ENCODE measurements at regions not wholly inside any gene's neighbourhood (a gene's known extent, or its start where the extent isn't known, plus 50 kb on each side); places are given as distances from the start of the nearest gene placed in this dataset.

DNA sequence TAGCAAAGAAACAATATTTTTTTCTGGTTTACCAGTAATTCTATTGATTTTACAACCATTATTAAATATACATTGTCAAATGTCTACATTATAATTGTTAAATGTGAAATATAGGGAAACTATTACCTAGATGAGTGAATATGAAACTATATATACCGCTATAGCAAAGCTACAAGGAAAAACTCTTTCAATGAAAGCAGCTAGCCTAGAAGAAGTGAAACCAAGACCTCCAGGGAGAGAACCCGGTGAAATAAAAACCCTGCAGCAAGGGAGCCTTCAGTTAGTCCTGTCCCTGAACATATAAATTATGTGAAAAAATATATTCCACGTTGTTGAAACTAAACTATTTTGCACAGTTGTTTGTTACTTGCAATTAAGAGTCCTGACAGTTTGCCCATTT, 913.1 kb downstream of the EFNA5 start:
- ATAC-seq, result no peak
- H3K4me3 Mint-ChIP-seq, result no peak overlapping the region
- DNase-seq, result no peak
- H3K9me3 ChIP-seq (ENCODE audit: control insufficient read depth, low read length, poor library complexity, severe bottlenecking), result peaks cover 2% of the 10 kb centered on the region
- no peaks in the 10 kb centered on the region for H3K36me3 Mint-ChIP-seq (ENCODE audit: low read depth)
- no peak overlapping the region for H3K27ac Mint-ChIP-seq
- no peaks in the 10 kb centered on the region for H3K4me1 Mint-ChIP-seq
- no peaks in the 10 kb centered on the region for H3K27me3 Mint-ChIP-seq

DNA sequence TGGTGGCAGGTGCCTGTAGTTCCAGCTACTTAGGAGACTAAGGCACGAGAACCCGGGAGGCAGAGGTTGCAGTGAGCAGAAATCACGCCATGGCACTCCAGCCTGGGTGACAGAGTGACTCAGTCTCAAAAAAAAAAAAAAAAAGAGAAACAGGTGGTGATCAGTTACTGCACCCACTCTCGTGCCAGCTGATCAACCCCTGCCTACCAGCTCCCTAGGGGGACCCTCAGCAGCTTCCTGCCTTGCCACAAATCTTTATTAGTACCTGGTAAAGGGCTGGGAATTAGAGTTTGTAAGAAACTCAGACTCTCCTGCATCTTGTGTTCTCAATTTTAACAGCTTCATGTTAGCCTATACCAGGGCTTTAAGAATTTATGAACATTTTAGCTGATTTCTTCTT, 914.9 kb downstream of the EFNA5 start:
- Mint-ChIP-seq H3K4me1 (no peaks in the 10 kb centered on the region), H3K27me3 (no peaks in the 10 kb centered on the region), H3K36me3 (ENCODE audit: low read depth) (no peaks in the 10 kb centered on the region), H3K27ac (no peak overlapping the region), H3K4me3 (no peak overlapping the region)
- DNase-seq (no peak), ATAC-seq (no peak)
- peaks cover 2% of the 10 kb centered on the region for H3K9me3 ChIP-seq (ENCODE audit: control insufficient read depth, low read length, poor library complexity, severe bottlenecking)

DNA sequence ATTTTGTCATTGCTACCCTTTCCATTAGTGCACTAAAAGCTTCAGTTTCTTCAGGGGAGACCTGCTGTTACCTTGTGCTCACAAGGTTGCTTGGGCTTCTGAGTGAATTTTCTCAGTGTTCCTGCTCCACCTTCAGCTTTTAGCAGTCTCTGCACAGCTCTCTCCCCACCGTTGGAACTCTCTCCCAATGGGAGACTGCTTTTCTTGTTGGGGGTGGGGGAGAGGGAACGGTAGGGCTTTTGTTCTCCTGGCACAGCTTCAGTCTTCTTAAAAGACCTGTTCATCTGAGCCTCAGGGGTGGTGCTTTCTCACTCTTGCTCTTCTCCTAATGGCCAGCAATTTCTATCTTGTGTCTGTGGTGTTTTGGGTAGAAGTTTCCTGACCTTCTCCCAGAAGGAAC, 915.7 kb downstream of the EFNA5 start:
- DNase-seq, result no peak
- no peaks in the 10 kb centered on the region for H3K4me1 Mint-ChIP-seq
- no peak for ATAC-seq
- H3K9me3 ChIP-seq (ENCODE audit: control insufficient read depth, low read length, poor library complexity, severe bottlenecking), result peaks cover 2% of the 10 kb centered on the region
- H3K4me3 Mint-ChIP-seq, result no peak overlapping the region
- no peak overlapping the region for H3K27ac Mint-ChIP-seq
- no peaks in the 10 kb centered on the region for H3K27me3 Mint-ChIP-seq
- no peaks in the 10 kb centered on the region for H3K36me3 Mint-ChIP-seq (ENCODE audit: low read depth)

DNA sequence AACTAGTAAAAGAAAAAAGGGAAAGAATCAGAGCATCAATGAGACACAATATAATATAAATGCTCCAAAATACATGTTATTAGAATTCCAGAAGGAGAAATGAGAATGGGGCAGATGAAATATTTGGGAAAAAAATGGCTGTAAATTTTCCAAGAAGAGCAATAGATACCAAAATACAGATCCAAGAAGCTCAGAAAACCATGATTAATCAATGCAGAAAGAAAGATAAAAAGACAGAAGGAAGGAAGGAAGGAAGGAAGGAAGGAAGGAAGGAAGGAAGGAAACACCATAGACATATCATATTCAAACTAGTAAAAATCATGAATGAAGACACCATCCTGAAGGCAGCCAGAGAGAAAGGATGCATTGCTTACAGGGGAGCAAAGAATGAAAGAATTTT, 920.9 kb downstream of the EFNA5 start:
- Mint-ChIP-seq H3K27me3 (no peaks in the 10 kb centered on the region), H3K4me1 (no peaks in the 10 kb centered on the region), H3K27ac (no peak overlapping the region), H3K4me3 (no peak overlapping the region), H3K36me3 (ENCODE audit: low read depth) (no peaks in the 10 kb centered on the region)
- no peaks in the 10 kb centered on the region for H3K9me3 ChIP-seq (ENCODE audit: control insufficient read depth, low read length, poor library complexity, severe bottlenecking)
- ATAC-seq (no peak), DNase-seq (no peak)

DNA sequence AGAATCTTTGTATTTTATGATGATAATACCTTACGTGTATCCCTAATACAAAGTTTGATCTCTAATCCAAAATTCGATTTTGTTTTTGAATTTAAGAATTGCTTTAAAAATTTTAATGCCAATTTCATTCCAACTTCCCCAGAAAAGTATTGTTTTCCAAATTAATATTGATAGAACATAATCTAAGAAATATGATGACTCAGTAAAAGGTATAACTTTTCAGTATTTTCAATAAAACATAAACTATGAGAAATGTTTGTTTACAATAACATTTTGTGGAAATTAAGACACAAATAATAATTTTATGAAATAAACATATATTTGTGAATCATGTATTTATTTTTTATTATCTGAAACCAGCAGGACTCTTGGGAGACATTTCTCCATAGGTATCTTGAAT, 931.6 kb downstream of the EFNA5 start:
- Mint-ChIP-seq H3K27me3 (no peaks in the 10 kb centered on the region), H3K4me1 (no peaks in the 10 kb centered on the region), H3K27ac (no peak overlapping the region), H3K4me3 (no peak overlapping the region), H3K36me3 (ENCODE audit: low read depth) (no peaks in the 10 kb centered on the region)
- no peaks in the 10 kb centered on the region for H3K9me3 ChIP-seq (ENCODE audit: control insufficient read depth, low read length, poor library complexity, severe bottlenecking)
- no peak for DNase-seq
- no peak for ATAC-seq

DNA sequence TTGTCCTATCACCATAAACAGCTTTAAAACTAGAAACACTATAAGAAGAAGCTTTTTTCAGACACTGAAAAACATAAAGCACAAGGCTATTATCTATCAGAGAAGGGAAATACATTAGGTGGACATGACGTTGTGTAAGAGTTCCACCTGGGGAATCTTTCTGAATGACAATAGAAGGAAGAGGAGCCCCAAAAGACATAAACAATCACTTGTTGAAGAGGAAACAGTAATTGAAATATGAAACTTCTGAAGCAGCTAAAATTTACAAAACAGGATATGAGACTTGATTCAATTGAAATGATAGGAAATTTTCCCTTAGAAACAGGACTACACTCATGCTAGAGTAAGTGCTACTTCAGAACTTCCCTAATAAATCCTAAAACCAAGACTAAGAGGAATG, 933.6 kb downstream of the EFNA5 start:
- DNase-seq (no peak), ATAC-seq (no peak)
- no peak overlapping the region for H3K27ac Mint-ChIP-seq
- no peak overlapping the region for H3K4me3 Mint-ChIP-seq
- H3K36me3 Mint-ChIP-seq (ENCODE audit: low read depth), result no peaks in the 10 kb centered on the region
- H3K27me3 Mint-ChIP-seq, result no peaks in the 10 kb centered on the region
- peaks cover 4% of the 10 kb centered on the region for H3K9me3 ChIP-seq (ENCODE audit: control insufficient read depth, low read length, poor library complexity, severe bottlenecking)
- H3K4me1 Mint-ChIP-seq, result no peaks in the 10 kb centered on the region

DNA sequence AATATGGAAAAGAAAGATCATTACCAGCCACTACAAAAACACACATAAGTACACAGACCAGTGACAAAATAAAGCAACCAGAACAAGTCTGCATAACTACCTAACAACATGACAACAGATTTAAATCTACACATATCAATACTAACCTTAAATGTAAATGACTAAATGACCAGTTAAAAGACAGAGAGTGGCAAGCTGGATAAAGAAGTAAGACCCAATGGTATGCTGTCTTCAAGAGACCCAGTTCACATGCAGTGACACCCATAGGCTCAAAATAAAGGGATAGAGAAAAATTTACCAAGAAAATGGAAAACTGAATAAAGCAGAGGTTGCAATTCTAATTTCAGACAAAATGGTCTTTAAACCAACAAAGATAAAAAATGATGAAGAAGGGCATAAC, 938.1 kb downstream of the EFNA5 start:
- no peak for DNase-seq
- no peak for ATAC-seq
- H3K4me1 Mint-ChIP-seq, result no peaks in the 10 kb centered on the region
- no peaks in the 10 kb centered on the region for H3K27me3 Mint-ChIP-seq
- H3K9me3 ChIP-seq (ENCODE audit: control insufficient read depth, low read length, poor library complexity, severe bottlenecking), result peaks cover 10% of the 10 kb centered on the region
- H3K36me3 Mint-ChIP-seq (ENCODE audit: low read depth), result no peaks in the 10 kb centered on the region
- no peak overlapping the region for H3K4me3 Mint-ChIP-seq
- no peak overlapping the region for H3K27ac Mint-ChIP-seq

DNA sequence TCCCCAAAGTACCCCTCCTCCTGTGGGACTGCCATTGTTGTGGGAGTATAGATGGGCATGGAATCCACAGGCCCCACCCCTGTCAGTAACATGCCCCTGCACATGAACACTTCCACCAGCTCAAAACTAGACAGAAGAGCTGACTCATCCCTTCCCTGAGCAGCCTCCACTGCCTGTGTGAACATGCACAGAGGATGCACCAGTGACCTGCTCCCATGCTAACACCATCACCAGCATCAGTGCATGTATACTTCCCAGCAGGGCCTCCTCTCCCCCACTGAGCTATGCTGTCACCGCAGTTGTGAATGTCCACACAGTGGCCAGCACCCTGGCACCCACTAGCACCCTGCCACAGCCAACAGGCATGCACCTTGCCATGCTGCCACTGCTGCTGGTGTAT, 939.8 kb downstream of the EFNA5 start:
- Mint-ChIP-seq H3K4me3 (no peak overlapping the region), H3K36me3 (ENCODE audit: low read depth) (no peaks in the 10 kb centered on the region), H3K4me1 (no peaks in the 10 kb centered on the region), H3K27ac (no peak overlapping the region), H3K27me3 (no peaks in the 10 kb centered on the region)
- peaks cover 10% of the 10 kb centered on the region for H3K9me3 ChIP-seq (ENCODE audit: control insufficient read depth, low read length, poor library complexity, severe bottlenecking)
- ATAC-seq (no peak), DNase-seq (no peak)

DNA sequence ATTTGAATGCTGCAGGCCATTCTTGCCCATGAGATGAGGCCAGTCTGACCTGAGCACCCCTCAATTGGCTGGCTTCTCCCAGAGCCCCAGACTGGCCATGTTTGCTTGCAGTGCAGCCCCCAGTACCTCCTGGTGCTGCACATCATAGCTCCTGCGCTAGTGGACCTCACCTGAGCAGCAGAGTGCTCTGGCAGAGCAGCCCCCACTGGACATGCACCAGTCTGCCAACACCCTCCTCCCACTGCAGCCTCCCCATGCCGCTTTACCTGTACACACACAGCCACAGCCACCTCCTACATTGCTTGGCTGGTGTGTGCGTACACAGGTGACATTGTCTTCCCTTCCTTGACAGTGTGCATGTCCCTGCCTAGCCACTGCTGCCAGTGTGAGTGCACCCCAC, 940.2 kb downstream of the EFNA5 start:
- Mint-ChIP-seq H3K27me3 (no peaks in the 10 kb centered on the region), H3K27ac (no peak overlapping the region)
- no peak for ATAC-seq

DNA sequence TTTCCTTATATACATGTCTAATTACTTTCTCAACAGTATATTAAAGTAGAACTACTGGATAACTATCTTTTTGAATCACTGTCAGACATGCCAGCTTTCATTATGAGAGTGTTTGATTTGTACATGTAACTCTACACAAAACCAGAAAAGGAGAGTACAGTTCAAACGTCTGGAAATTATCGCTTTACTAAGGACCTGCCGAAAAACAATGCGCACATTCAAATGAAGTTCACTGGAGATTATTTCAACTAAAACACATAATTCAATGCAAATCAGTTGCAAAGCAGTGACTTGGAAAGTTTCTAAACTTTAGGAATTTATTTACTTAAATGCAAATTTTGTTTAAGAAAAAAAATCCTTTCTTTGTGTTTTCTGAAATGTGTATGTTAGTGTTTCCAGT, 942.5 kb downstream of the EFNA5 start:
- peaks cover 10% of the 10 kb centered on the region for H3K9me3 ChIP-seq (ENCODE audit: control insufficient read depth, low read length, poor library complexity, severe bottlenecking)
- ATAC-seq, result no peak
- DNase-seq, result no peak
- no peaks in the 10 kb centered on the region for H3K27me3 Mint-ChIP-seq
- no peak overlapping the region for H3K27ac Mint-ChIP-seq
- H3K36me3 Mint-ChIP-seq (ENCODE audit: low read depth), result no peaks in the 10 kb centered on the region
- no peak overlapping the region for H3K4me3 Mint-ChIP-seq
- no peaks in the 10 kb centered on the region for H3K4me1 Mint-ChIP-seq

More for the DNA sequence above, 940.2 kb downstream of the EFNA5 start:
- H3K36me3 Mint-ChIP-seq (ENCODE audit: low read depth), result no peaks in the 10 kb centered on the region
- H3K9me3 ChIP-seq (ENCODE audit: control insufficient read depth, low read length, poor library complexity, severe bottlenecking), result peaks cover 10% of the 10 kb centered on the region
- no peak for DNase-seq
- H3K4me1 Mint-ChIP-seq, result no peaks in the 10 kb centered on the region
- no peak overlapping the region for H3K4me3 Mint-ChIP-seq

DNA sequence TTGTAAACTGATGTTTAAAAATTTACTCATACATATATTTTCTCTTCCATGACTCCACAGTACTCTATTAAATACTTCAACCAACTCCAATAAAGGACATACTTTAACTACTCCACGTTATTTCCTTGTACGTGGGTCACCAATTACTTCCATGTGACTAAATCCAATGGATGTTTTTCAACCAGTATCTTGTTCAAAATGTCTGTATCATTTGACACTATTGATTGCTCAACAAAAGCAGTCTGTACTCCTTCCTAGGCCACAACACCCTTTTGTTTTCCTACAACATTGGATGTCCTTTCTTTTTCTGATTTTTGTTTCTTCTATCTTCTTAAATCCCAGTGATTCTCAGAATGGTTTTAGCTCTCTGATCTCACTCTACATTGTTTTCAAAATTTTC, 943.7 kb downstream of the EFNA5 start:
- no peaks in the 10 kb centered on the region for H3K36me3 Mint-ChIP-seq (ENCODE audit: low read depth)
- H3K9me3 ChIP-seq (ENCODE audit: control insufficient read depth, low read length, poor library complexity, severe bottlenecking), result peaks cover 5% of the 10 kb centered on the region
- DNase-seq (no peak), ATAC-seq (no peak)
- no peak overlapping the region for H3K27ac Mint-ChIP-seq
- H3K4me3 Mint-ChIP-seq, result no peak overlapping the region
- no peaks in the 10 kb centered on the region for H3K27me3 Mint-ChIP-seq
- no peaks in the 10 kb centered on the region for H3K4me1 Mint-ChIP-seq

DNA sequence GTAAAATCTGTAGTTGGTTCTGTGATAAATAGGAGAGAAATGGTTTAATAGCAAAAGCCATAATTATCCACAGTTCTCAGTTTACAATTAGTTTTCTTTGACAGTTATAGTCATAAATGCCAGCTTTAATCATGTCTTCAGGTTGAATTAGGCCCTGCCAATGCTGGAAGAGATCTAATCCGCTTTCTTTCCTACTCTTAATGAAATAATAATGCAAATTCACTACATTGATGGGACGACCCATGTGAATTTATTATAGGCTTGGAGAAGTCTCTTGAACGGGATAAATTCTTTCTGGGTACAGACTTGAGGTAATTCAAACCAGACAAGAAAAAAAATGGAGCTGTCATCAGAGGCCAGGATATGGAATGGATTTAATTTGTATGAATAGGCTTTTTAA, 950.4 kb downstream of the EFNA5 start:
- Mint-ChIP-seq H3K36me3 (ENCODE audit: low read depth) (no peaks in the 10 kb centered on the region), H3K27me3 (no peaks in the 10 kb centered on the region), H3K4me1 (no peaks in the 10 kb centered on the region), H3K4me3 (no peak overlapping the region), H3K27ac (no peak overlapping the region)
- ATAC-seq, result no peak
- DNase-seq, result no peak
- no peaks in the 10 kb centered on the region for H3K9me3 ChIP-seq (ENCODE audit: control insufficient read depth, low read length, poor library complexity, severe bottlenecking)

DNA sequence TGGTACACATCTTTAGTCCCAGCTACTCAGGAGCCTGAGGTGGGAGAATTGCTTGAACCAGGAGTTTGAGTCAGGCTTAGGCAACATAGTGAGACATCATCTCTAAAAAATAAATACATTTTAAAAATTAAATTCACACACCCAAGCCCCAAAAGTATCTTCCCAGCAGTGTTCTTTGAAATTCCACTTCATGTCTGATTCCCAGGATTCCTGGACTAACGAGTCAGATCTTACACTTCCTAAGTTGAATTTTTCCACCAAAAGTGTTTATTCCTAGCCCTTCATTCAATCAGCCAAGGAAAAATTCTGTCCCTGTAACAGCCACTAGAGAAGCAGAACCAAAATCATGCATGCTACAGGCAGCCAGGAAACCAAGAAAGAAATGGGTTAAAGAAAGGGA, 970.9 kb downstream of the EFNA5 start:
- peaks cover 2% of the 10 kb centered on the region for H3K9me3 ChIP-seq (ENCODE audit: control insufficient read depth, low read length, poor library complexity, severe bottlenecking)
- DNase-seq (no peak), ATAC-seq (no peak)
- Mint-ChIP-seq H3K27me3 (no peaks in the 10 kb centered on the region), H3K4me1 (no peaks in the 10 kb centered on the region), H3K27ac (no peak overlapping the region), H3K4me3 (no peak overlapping the region), H3K36me3 (ENCODE audit: low read depth) (no peaks in the 10 kb centered on the region)

DNA sequence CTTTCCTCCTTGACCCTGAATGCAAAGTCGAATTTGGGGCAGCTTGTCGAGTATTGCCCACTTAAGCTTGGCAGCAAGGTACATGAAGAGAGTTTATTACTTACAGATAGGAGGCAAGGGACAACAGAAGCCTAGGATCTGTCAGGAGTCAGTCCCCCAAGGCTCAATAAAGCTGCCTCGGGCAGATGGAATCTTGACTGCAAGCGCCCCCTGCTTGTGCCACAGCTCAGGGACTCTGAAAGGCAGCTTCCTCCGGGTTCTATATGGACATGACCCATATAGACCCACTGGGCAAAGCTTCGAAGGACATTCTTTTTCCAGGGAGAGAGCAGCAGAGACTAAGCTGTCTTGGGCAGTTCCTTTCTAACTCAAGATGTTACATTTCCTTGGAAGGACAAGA, 971.5 kb downstream of the EFNA5 start:
- Mint-ChIP-seq H3K36me3 (ENCODE audit: low read depth) (no peaks in the 10 kb centered on the region), H3K4me3 (no peak overlapping the region), H3K27me3 (no peaks in the 10 kb centered on the region), H3K4me1 (no peaks in the 10 kb centered on the region), H3K27ac (no peak overlapping the region)
- no peak for ATAC-seq
- peaks cover 2% of the 10 kb centered on the region for H3K9me3 ChIP-seq (ENCODE audit: control insufficient read depth, low read length, poor library complexity, severe bottlenecking)
- DNase-seq, result no peak

DNA sequence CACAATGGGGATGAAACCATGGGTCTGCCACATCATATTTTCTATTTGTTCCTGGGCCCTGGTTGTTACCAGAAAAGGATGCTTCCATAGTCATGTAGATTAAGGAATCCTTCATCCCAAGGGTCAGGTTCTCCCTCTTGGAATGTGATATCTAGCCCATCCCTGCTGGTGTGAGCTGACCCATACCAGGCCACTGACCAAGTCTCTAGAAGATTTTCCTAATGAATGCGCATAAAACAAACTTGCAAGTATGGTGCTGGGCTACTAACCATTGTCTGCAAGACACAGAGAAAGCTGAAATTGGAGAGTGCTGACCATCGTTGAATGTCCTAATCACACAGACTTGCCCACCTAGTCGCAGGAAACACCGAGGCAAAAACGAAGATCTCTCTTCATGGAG, 972.6 kb downstream of the EFNA5 start:
- H3K4me1 Mint-ChIP-seq, result no peaks in the 10 kb centered on the region
- peaks cover 2% of the 10 kb centered on the region for H3K9me3 ChIP-seq (ENCODE audit: control insufficient read depth, low read length, poor library complexity, severe bottlenecking)
- H3K27me3 Mint-ChIP-seq, result no peaks in the 10 kb centered on the region
- no peaks in the 10 kb centered on the region for H3K36me3 Mint-ChIP-seq (ENCODE audit: low read depth)
- H3K27ac Mint-ChIP-seq, result no peak overlapping the region
- no peak for DNase-seq
- H3K4me3 Mint-ChIP-seq, result no peak overlapping the region
- no peak for ATAC-seq
